PC-3 (cell line): ENCODE measurements at regions not wholly inside any gene's neighbourhood (a gene's known extent, or its start where the extent isn't known, plus 50 kb on each side); places are given as distances from the start of the nearest gene placed in this dataset.

ENCODE experiments used
- EZH2 ChIP-seq: fragments of 300-600 bp; sonication (generic); IDR thresholded peaks from one replicate; pipeline ENCODE4 v1.6.1; 2017; ENCODE audit warnings: antibody characterized with exemption, mild to moderate bottlenecking, low read length; ENCODE audit not compliant: unreplicated experiment
- EZH2phosphoT487 ChIP-seq: fragments of 300-600 bp; sonication (generic); IDR thresholded peaks from 2 replicates; pipeline ENCODE4 v1.6.1; 2018; ENCODE audit warnings: mild to moderate bottlenecking, antibody characterized with exemption, low read length, borderline replicate concordance
- TF ChIP-seq, protein P1 (sequence below): fragments of 300-600 bp; sonication (generic); conservative IDR thresholded peaks from 2 replicates; pipeline ENCODE4 v1.5.1; 2017; ENCODE audit warnings: antibody characterized with exemption, low read depth, mild to moderate bottlenecking, low read length

DNA sequence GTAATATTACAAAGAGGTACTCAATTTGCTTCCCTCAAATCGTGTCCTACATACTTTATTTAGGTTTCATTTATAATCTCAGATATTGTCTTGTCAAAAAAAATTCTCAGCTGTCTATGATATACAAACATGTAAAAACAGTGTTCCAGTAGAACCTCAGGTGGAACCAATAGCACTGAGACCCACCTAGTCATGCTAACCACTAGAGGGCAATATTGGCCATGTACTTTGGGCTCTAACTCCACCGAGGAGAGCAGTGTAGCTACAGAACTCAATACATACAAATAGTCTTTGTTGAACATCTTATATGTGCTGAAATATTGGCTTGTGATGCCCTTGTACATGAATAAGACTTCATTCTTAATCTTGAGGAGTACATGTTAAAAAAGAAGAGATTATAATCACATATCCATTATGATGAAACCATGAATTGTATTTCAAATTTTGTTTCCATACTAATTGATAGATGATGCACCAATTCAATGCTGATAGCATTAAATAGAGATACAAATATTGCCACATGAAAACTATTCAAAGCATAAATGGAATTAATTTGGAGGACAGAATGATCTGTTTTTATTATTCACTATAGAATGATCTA is 71.2 kb upstream of the CNTLN start:
- TF ChIP-seq, protein P1, sequence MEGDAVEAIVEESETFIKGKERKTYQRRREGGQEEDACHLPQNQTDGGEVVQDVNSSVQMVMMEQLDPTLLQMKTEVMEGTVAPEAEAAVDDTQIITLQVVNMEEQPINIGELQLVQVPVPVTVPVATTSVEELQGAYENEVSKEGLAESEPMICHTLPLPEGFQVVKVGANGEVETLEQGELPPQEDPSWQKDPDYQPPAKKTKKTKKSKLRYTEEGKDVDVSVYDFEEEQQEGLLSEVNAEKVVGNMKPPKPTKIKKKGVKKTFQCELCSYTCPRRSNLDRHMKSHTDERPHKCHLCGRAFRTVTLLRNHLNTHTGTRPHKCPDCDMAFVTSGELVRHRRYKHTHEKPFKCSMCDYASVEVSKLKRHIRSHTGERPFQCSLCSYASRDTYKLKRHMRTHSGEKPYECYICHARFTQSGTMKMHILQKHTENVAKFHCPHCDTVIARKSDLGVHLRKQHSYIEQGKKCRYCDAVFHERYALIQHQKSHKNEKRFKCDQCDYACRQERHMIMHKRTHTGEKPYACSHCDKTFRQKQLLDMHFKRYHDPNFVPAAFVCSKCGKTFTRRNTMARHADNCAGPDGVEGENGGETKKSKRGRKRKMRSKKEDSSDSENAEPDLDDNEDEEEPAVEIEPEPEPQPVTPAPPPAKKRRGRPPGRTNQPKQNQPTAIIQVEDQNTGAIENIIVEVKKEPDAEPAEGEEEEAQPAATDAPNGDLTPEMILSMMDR: peak; percentile 84
- TF ChIP-seq EZH2 (no peak), EZH2phosphoT487 (no peak)
